NCI-H82 (cell line): ENCODE measurements at regions not wholly inside any gene's neighbourhood (a gene's known extent, or its start where the extent isn't known, plus 50 kb on each side); places are given as distances from the start of the nearest gene placed in this dataset.
"Not testable (repeated sequence)": the region's sequence is repeated elsewhere in the genome, so short reads cannot be mapped to it uniquely, and the experiment has no call there.

Source experiments
- DNase-seq: peaks from one replicate; lab custom pipeline; 2025; lab: John Stamatoyannopoulos, UW

DNA sequence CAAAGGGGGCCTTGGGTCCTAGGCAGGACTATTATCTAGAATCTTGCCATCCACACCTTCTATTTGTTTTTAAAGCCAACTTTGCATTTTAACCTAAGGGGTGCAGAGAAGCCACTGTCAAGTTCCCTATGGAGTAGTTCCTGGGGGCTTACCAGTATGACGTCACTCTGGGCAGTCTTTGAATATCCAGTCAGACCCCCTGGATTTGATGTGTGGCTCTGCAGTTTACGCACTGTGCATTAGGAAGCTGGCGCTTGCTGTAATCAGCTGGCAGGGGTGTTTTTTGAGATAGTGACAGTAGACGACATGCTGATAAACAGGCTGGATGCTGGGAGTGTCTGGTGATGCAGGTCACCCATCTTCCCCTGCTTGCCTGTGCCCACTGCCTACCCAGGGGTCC is 892.7 kb upstream of the ZNF722 start:
- no peak for DNase-seq

DNA sequence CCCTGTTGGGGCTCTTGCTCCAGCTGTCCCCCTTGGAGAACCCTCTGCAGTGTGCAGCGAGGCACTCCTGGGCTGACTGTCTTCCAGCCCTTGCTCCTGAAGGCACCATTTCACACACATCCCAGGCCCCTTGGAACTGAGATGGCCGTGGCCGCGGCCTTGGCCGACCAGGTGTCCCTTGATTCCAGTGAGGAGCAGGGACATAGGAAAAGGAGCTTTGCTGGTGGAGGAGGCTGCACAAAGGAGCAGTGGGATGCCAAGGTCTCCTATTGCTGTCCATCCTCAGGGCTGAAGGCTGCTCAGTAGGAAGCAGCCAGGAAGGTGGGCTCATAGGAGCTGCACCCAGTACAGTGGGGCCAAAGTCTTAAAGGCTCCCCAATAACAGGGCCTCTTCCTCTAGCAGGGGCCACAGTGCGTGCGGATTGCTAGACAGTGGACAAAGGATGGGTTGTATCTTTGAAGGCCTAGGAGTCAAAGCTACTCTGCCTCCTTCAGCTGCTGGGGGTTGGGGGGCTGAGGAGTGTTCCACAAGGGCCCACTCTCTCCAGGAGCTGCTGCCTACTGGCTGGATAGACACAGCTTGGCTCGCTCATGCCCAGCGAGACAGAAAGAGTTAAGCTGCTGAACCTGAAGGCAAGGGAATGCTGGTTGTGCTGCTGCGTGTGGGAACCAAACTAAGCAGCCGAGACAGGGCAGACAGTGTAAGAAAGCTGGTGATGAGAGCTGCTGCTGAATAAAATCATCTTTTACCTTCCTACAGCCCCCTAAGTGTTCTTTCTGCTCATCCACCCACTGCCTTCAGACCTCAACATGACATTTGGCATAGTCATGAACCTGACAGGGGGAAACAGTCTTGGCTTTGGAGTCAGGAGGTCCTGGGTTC is 891.9 kb upstream of the ZNF722 start:
- no peak for DNase-seq

DNA sequence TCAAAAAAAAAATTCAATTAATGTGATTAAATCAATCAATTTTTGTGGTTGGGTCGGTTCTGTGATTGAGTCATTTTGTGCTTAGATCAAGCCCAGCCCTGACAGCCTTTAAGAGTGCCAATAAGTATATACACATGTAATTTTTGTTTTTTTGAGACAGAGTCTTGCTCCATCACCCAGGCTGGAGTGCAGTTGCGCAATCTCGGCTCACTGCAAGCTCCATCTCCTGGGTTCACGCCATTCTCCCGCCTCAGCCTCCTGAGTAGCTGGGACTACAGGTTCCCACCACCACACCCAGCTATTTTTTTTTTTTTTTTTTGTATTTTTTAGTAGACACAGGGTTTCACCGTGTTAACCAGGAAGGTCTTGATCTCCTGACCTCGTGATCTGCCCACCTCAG is 887.1 kb upstream of the ZNF722 start:
- not testable (repeated sequence) for DNase-seq

DNA sequence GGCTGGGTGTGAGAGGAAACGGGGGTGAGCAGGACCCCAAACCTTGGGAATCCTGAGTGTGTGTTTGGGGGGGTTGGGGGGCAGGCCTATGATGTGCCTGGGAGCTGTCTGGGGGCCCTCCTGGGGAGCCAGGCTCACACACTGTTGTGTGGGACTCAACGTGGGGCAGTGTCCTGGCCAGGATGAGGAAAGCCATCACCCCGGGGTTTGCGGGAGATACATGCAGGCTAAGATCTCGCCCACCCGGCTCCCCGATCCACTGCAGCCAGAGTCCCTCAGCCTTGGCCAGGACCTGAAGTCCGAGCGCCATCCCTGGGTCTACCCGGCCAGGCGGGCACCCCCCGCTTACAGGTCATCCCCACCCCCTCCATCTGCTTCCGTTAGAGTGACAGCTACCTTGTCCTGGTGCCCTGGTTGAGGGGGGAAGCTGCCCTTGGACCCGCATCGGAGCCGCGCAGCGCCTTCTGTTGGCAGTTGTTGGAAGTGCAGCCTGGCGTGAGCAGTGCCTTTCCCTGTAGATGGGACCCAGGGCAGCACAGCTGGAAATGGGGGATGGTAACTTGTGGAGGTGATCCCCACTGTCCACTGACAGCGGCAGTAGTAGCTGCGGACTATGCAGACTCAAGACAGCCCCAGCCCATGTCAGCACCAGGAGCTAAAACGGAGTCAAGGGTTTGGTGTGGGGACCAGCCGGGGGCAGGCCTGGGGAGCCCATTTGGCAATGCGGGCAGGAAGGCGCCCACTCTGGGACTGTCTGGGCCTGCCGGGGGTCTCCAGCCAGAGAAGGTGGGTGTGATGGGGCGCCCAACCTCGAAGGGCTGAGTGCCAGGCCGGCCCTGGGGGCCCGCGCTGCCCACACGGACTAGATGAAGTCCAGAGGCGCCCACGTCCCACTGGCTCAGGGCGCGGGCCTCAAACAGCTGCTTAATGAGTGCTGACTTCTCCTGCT is 885.6 kb upstream of the ZNF722 start:
- no peak for DNase-seq

DNA sequence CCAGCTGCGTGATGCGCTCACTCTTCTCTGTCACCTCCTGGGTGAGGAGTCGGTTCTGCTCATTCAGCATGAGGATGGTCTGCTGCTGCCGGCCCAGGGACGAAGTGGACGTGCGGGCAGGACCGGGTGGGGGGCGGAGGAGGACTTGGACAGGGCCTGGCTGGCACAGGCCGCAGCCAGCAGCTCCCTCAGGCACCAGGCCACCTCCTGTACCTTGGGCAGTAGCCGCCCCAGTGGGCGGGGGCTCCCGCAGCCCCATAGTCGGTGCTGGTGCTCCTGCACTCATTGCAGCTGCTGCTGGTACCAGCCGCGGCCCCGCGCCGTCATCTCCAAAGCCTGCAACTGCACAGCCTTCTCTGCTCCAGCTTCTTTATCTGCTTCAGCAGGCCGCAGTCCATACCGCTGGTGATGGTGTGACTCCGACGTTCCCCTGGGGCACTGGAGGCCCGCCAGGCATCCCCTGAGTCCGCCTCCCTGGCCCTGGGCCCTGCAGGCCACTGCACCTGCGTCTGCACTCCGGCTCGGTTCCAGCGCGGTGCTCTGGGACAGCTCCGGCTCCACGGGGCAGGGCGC is 884.9 kb upstream of the ZNF722 start:
- DNase-seq: no peak

DNA sequence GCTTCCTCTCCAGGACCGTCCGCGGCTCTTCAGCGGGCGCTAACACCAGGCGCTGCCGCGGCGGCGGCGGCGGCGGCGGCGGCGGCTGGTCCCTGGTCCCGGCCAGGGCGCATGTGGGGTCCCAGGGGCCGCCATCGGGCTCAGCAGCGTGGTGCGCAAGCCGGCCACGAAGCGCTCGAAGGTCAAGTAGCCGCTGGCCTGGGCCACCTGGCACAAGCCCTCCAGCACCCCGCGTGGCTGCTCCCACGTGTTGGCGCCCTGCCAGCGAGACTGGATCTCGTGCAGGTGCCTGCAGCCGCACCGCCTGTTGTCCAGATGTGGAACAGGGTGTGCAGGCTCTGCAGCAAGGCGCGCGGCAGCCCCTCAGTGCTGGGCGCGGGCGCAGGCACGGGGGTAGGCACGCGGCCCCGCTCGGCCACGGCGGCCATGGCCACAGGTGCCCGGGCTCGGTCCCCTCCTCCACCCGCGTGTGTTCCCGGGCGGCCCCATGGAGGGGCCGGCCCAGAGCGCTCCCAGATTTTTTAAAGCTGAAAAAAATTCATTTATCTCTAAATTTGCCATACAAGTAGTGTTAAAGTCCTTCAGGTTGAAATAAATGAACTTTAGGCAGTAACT is 884.2 kb upstream of the ZNF722 start:
- no peak for DNase-seq
